ENCODE measurements at regions not wholly inside any gene's neighbourhood (a gene's known extent, or its start where the extent isn't known, plus 50 kb on each side); places are given as distances from the start of the nearest gene placed in this dataset.
A peak's percentile ranks its signal among the peaks of the same experiment; 100 is the strongest.

DNA sequence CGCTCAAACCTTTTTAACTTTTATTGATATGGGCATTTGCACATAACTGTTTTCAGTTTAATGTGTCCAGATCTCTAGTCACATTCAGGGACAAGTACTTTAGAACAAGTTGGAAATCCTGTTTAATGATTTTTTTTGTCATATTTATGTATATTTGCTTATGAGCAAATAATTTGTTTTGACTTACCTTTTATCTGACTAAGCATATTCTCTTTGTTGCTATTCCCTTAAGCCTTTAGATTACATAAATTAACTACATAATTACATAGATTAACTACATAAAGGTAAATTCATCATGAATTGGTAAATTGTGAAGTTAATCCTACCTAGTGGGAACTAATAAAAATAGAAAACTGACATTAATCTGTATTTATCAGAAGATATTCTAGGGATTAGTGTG lies 523.5 kb upstream of the MAN1A1 start:
- ATAC-seq (ENCODE audit: low read depth) (no peak), DNase-seq (no peak)
- dilution Hi-C loops (cut with HindIII; ENCODE audit: low sequenced_read_pairs, unreplicated experiment) (no loop called here), intact Hi-C loops (cut with micrococcal nuclease) (no loop called here), in situ Hi-C loops (cut with MboI; ENCODE audit: low sequenced_read_pairs) (no loop called here)
- TF ChIP-seq MAFK (IDR thresholded peaks at IDR 0.05; ENCODE audit: low read depth, low read length) (0 out of 2 replicates have a peak, but pooled peaks have one; percentile 11), CEBPB (IDR thresholded peaks at IDR 0.05; ENCODE audit: low read depth, low read length) (no peak), RFX5 (IDR thresholded peaks at IDR 0.05; ENCODE audit: low read depth, low read length) (no peak)
- Histone ChIP-seq H3K18ac (ENCODE audit: low read depth, low read length) (no peak overlapping the region), H2AFZ (replicated peaks; ENCODE audit: low read length, poor library complexity) (no peak overlapping the region), H3K9ac (ENCODE audit: low read depth, low read length) (no peak overlapping the region), H3K9me1 (ENCODE audit: insufficient read depth, low read length) (no peaks in the 10 kb centered on the region), H2BK15ac (ENCODE audit: low read depth, low read length) (no peak overlapping the region), H3K27me3 (ENCODE audit: control insufficient read depth, insufficient read depth, low read length) (no peaks in the 10 kb centered on the region), H3K14ac (replicated peaks; ENCODE audit: low read depth, low read length) (no peak overlapping the region), H4K5ac (ENCODE audit: low read depth, low read length) (no peak overlapping the region), H2BK20ac (ENCODE audit: low read depth, low read length) (no peak overlapping the region), H3K27ac (ENCODE audit: insufficient read depth, low read length) (no peak overlapping the region), H3K23ac (ENCODE audit: low read depth, low read length) (no peak overlapping the region), H2AK5ac (ENCODE audit: low read depth, low read length) (no peak overlapping the region), H4K91ac (ENCODE audit: insufficient read depth, low read depth, low read length) (no peak overlapping the region), H4K8ac (ENCODE audit: low read depth in 2 of 2, low read length in 2 of 2) (no peak overlapping the region), H3K4ac (ENCODE audit: low read depth, low read length) (no peak overlapping the region), H4K20me1 (ENCODE audit: insufficient read depth, low read length) (no peaks in the 10 kb centered on the region), H3K4me1 (ENCODE audit: control insufficient read depth, insufficient read depth, low read length) (no peaks in the 10 kb centered on the region), H2AK9ac (replicated peaks; ENCODE audit: low read depth, low read length, poor library complexity) (no peak overlapping the region), H3K36me3 (ENCODE audit: control insufficient read depth, insufficient read depth, low read length) (no peaks in the 10 kb centered on the region), H3K9me3 (ENCODE audit: control insufficient read depth, insufficient read depth, low read length) (no peaks in the 10 kb centered on the region), H3K4me2 (ENCODE audit: low read depth, low read length) (no peak overlapping the region), H2BK5ac (ENCODE audit: low read depth, low read length, poor library complexity, severe bottlenecking) (no peak overlapping the region), H3K79me1 (ENCODE audit: low read depth in 1 of 2, low read length in 2 of 2) (no peaks in the 10 kb centered on the region), H2BK120ac (ENCODE audit: low read depth, low read length) (no peak overlapping the region), H3K56ac (ENCODE audit: extremely low read depth, insufficient read depth, low read length) (no peak overlapping the region), H3K4me3 (ENCODE audit: insufficient read depth, low read depth, low read length) (no peak overlapping the region)
- no TSS peak for BruUV-seq (replicated peaks)
- ChIA-PET CTCF (no interaction called here), POLR2A (ENCODE audit: unreplicated experiment) (no interaction called here)
- WGBS, 2 experiments (ENCODE audit: extremely low coverage in 2 of 2, insufficient read length in 1 of 2) = no CpG with 5 or more reads among the region's 1 CpG

Data from IMR-90 (cell line).